Thymus (tissue), 11 donors: ENCODE measurements at regions not wholly inside any gene's neighbourhood (a gene's known extent, or its start where the extent isn't known, plus 50 kb on each side); places are given as distances from the start of the nearest gene placed in this dataset.

Experiments
- DNase-seq, 9 donors: peaks; one replicate each; pipeline ENCODE4 v3.0.0-alpha.2; 2013; ENCODE audit warnings: low spot score in 9 of 9, low read depth in 6 of 9, missing footprints in 1 of 9
- H3K27ac ChIP-seq, 2 donors: one replicate each; pipeline ENCODE4 v1.5.1; 2013; ENCODE audit warnings: control low read depth in 1 of 2, low read depth in 1 of 2, low read length in 1 of 2, mild to moderate bottlenecking in 1 of 2, moderate library complexity in 1 of 2
- H3K27me3 ChIP-seq, 2 donors: one replicate each; pipeline ENCODE4 v1.5.1; 2013; ENCODE audit warnings: low read length in 1 of 2; ENCODE audit not compliant: control insufficient read depth in 2 of 2, insufficient read depth in 1 of 2
- H3K36me3 ChIP-seq, 2 donors: one replicate each; pipeline ENCODE4 v1.5.1; 2013; ENCODE audit warnings: low read length in 1 of 2, mild to moderate bottlenecking in 1 of 2, moderate library complexity in 1 of 2; ENCODE audit not compliant: control insufficient read depth in 2 of 2, insufficient read depth in 2 of 2
- H3K4me1 ChIP-seq, 2 donors: one replicate each; pipeline ENCODE4 v1.5.1; 2013; ENCODE audit warnings: low read length in 2 of 2; ENCODE audit not compliant: control insufficient read depth in 2 of 2, insufficient read depth in 2 of 2
- H3K4me3 ChIP-seq, 2 donors: one replicate each; pipeline ENCODE4 v1.5.1; 2013; ENCODE audit warnings: low read length in 2 of 2, control low read depth in 1 of 2, mild to moderate bottlenecking in 1 of 2
- H3K9me3 ChIP-seq, 2 donors: one replicate each; pipeline ENCODE4 v1.5.1; 2013; ENCODE audit warnings: low read length in 1 of 2, mild to moderate bottlenecking in 1 of 2; ENCODE audit not compliant: control insufficient read depth in 2 of 2, insufficient read depth in 1 of 2
- WGBS: extraction: QIAGEN DNeasy Blood & Tissue Kit; methylation state at CpG from one replicate; pipeline ENCODE4 v1.1.7; 2013; 5-methylcytosine and 5-hydroxymethylcytosine counted together
- donor health status: healthy.

GRCh38 chr6:80531681-80532619 lies 425.5 kb downstream of the BCKDHB start:
- Histone ChIP-seq H3K4me1 (no peaks in the 10 kb centered on the region), H3K27ac (no peak overlapping the region), H3K27me3 (no peaks in the 10 kb centered on the region), H3K36me3 (no peaks in the 10 kb centered on the region), H3K4me3 (no peak overlapping the region), H3K9me3 (no peaks in the 10 kb centered on the region)
- DNase-seq: no peak
- WGBS: 79% methylated on average over 4 of the region's 4 CpGs

GRCh38 chr6:80530103-80530502 lies 423.6 kb downstream of the BCKDHB start:
- Histone ChIP-seq H3K27me3 (no peaks in the 10 kb centered on the region), H3K9me3 (no peaks in the 10 kb centered on the region), H3K4me1 (no peaks in the 10 kb centered on the region), H3K4me3 (no peak overlapping the region), H3K36me3 (no peaks in the 10 kb centered on the region), H3K27ac (no peak overlapping the region)
- 93% methylated on average over 3 of the region's 3 CpGs for WGBS
- no peak for DNase-seq

DNA sequence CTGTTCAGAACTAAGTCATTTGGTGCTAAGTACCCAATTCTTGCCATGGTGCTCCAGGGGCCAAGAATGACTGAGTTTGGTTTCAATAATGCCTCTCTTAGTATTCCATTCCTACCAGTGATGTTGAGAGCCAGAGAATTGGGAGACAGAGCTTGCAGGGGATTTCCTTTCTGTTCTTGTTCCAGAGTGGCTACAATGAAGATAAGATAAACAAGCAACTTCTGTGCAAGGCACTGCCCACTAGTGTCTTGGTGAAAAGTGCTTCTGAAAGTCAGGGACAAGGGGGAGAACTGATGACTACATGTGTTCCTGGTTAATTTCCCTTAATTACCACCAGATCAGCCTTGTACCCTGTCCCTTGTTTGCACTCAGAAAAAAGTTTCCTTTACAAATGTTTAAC lies 421.6 kb downstream of the BCKDHB start:
- H3K27ac ChIP-seq: no peak overlapping the region
- H3K36me3 ChIP-seq: no peaks in the 10 kb centered on the region
- H3K4me3 ChIP-seq: no peak overlapping the region
- no peaks in the 10 kb centered on the region for H3K9me3 ChIP-seq
- H3K4me1 ChIP-seq: peaks cover 0 to 4% of the 10 kb centered on the region in 2 donors
- no peak for DNase-seq
- no peaks in the 10 kb centered on the region for H3K27me3 ChIP-seq

- Histone ChIP-seq H3K36me3 (no peaks in the 10 kb centered on the region), H3K4me3 (no peak overlapping the region), H3K27ac (no peak overlapping the region), H3K27me3 (no peaks in the 10 kb centered on the region), H3K9me3 (no peaks in the 10 kb centered on the region), H3K4me1 (peaks cover 0 to 4% of the 10 kb centered on the region in 2 donors)
- DNase-seq: no peak
- WGBS: 92% methylated on average over 7 of the region's 7 CpGs
Observed at GRCh38 chr6:80527552-80528052, 421.1 kb downstream of the BCKDHB start.

GRCh38 chr6:80523531-80523997 lies 417.1 kb downstream of the BCKDHB start:
- no peak for DNase-seq
- Histone ChIP-seq H3K9me3 (no peaks in the 10 kb centered on the region), H3K27ac (no peak overlapping the region), H3K36me3 (no peaks in the 10 kb centered on the region), H3K27me3 (no peaks in the 10 kb centered on the region), H3K4me3 (no peak overlapping the region), H3K4me1 (peaks cover 0 to 4% of the 10 kb centered on the region in 2 donors)
- WGBS: 64% methylated on average over 11 of the region's 11 CpGs

DNA sequence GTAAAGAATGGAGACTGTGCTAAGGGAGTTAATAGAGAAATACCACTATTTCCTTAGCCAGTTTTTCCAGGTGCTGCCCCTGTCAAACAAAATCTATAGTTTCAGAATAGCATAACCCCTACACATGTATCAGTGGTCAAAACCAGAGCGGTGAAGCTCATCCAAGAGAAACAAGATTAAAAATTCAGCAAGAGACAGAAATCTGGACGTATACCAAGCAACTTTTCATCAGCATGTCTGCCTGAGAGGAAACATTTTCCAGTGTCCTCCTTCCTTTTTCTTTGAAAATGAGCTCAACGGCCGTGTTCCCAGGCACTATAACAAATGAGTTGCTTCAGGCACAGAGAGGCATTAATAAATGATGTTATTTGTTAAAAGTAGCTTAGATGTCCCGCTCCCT lies 416.5 kb downstream of the BCKDHB start:
- Histone ChIP-seq H3K27ac (no peak overlapping the region), H3K4me1 (peaks cover 0 to 4% of the 10 kb centered on the region in 2 donors), H3K36me3 (no peaks in the 10 kb centered on the region), H3K27me3 (no peaks in the 10 kb centered on the region), H3K9me3 (no peaks in the 10 kb centered on the region), H3K4me3 (no peak overlapping the region)
- WGBS: 86% methylated on average over 5 of the region's 5 CpGs
- DNase-seq: no peak

- no peak for DNase-seq
- Histone ChIP-seq H3K9me3 (no peaks in the 10 kb centered on the region), H3K27ac (no peak overlapping the region), H3K4me3 (no peak overlapping the region), H3K4me1 (peaks cover 0 to 4% of the 10 kb centered on the region in 2 donors), H3K36me3 (no peaks in the 10 kb centered on the region), H3K27me3 (no peaks in the 10 kb centered on the region)
- 86% methylated on average over 4 of the region's 4 CpGs for WGBS
Observed at GRCh38 chr6:80522576-80522975, 416.1 kb downstream of the BCKDHB start.

- no peak for DNase-seq
- Histone ChIP-seq H3K27me3 (no peaks in the 10 kb centered on the region), H3K9me3 (no peaks in the 10 kb centered on the region), H3K4me3 (no peak overlapping the region), H3K4me1 (peaks cover 0 to 4% of the 10 kb centered on the region in 2 donors), H3K36me3 (no peaks in the 10 kb centered on the region), H3K27ac (no peak overlapping the region)
- WGBS: 91% methylated on average over 2 of the region's 2 CpGs
Observed at GRCh38 chr6:80519811-80520594, 413.5 kb downstream of the BCKDHB start.

GRCh38 chr6:80517525-80517924 lies 411.1 kb downstream of the BCKDHB start:
- Histone ChIP-seq H3K36me3 (no peaks in the 10 kb centered on the region), H3K9me3 (no peaks in the 10 kb centered on the region), H3K27me3 (no peaks in the 10 kb centered on the region), H3K4me3 (no peak overlapping the region), H3K4me1 (no peaks in the 10 kb centered on the region), H3K27ac (no peak overlapping the region)
- 90% methylated on average over 2 of the region's 2 CpGs for WGBS
- DNase-seq: no peak
